Suprapubic skin (tissue), 4 donors: ENCODE measurements at regions not wholly inside any gene's neighbourhood (a gene's known extent, or its start where the extent isn't known, plus 50 kb on each side); places are given as distances from the start of the nearest gene placed in this dataset.
A peak's percentile ranks its signal among the peaks of the same experiment; 100 is the strongest.

ENCODE experiments used
- DNase-seq, 2 donors: peaks; one replicate each; pipeline ENCODE4 v3.0.0-alpha.2; 2019; ENCODE audit warnings: low spot score in 2 of 2
- H3K27ac ChIP-seq: fragments of 200-600 bp; sonication (generic); one replicate; pipeline ENCODE4 v1.5.1; 2019
- H3K27me3 ChIP-seq: fragments of 200-600 bp; sonication (generic); one replicate; pipeline ENCODE4 v1.5.1; 2019
- H3K36me3 ChIP-seq: fragments of 200-600 bp; sonication (generic); one replicate; pipeline ENCODE4 v1.5.1; 2019
- H3K4me1 ChIP-seq: fragments of 200-600 bp; sonication (generic); one replicate; pipeline ENCODE4 v1.5.1; 2019
- H3K4me3 ChIP-seq: fragments of 200-600 bp; sonication (generic); one replicate; pipeline ENCODE4 v1.5.1; 2019; ENCODE audit warnings: mild to moderate bottlenecking
- H3K9me3 ChIP-seq: fragments of 200-600 bp; sonication (generic); one replicate; pipeline ENCODE4 v1.5.1; 2019
- CTCF ChIP-seq, 2 donors: fragments of 200-600 bp in 1 of 2; fragments of 450-650 bp in 1 of 2; sonication (generic) in 1 of 2; IDR thresholded peaks; one replicate each; pipeline ENCODE4 v1.5.1; 2016 to 2019; ENCODE audit warnings: antibody characterized with exemption in 2 of 2, mild to moderate bottlenecking in 1 of 2, moderate library complexity in 1 of 2
- EP300 ChIP-seq: sonication (generic); formaldehyde crosslinking; IDR thresholded peaks from one replicate; pipeline ENCODE4 v1.6.1; 2017; ENCODE audit warnings: antibody characterized with exemption
- POLR2A ChIP-seq, 2 donors: fragments of 450-650 bp; IDR thresholded peaks; one replicate each; pipeline ENCODE4 v1.6.1; 2017; ENCODE audit warnings: antibody characterized with exemption in 2 of 2, mild to moderate bottlenecking in 2 of 2, moderate library complexity in 2 of 2
- POLR2AphosphoS5 ChIP-seq, 3 donors: sonication (generic); formaldehyde crosslinking; IDR thresholded peaks; one replicate each; pipeline ENCODE4 v1.6.1; 2017; ENCODE audit warnings: antibody characterized with exemption in 3 of 3
- WGBS: methylation state at CpG from one replicate; pipeline ENCODE4 v1.1.5; 2018; 5-methylcytosine and 5-hydroxymethylcytosine counted together

GRCh38 chr22:23522623-23523251 is 57.4 kb downstream of the IGLL1 start:
- peak overlapping the region; percentile 56 for H3K4me3 ChIP-seq
- 29% methylated on average over 27 of the region's 38 CpGs for WGBS
- no peaks in the 10 kb centered on the region for H3K36me3 ChIP-seq
- no peaks in the 10 kb centered on the region for H3K9me3 ChIP-seq
- H3K27ac ChIP-seq, result peak overlapping the region; percentile 93
- TF ChIP-seq POLR2AphosphoS5 (IDR thresholded peaks at IDR 0.05) (no peak), POLR2A (IDR thresholded peaks at IDR 0.05) (no peak), EP300 (no peak), CTCF (IDR thresholded peaks at IDR 0.05) (no peak)
- DNase-seq, result no peak
- H3K27me3 ChIP-seq, result no peaks in the 10 kb centered on the region
- peaks cover 40% of the 10 kb centered on the region for H3K4me1 ChIP-seq

DNA sequence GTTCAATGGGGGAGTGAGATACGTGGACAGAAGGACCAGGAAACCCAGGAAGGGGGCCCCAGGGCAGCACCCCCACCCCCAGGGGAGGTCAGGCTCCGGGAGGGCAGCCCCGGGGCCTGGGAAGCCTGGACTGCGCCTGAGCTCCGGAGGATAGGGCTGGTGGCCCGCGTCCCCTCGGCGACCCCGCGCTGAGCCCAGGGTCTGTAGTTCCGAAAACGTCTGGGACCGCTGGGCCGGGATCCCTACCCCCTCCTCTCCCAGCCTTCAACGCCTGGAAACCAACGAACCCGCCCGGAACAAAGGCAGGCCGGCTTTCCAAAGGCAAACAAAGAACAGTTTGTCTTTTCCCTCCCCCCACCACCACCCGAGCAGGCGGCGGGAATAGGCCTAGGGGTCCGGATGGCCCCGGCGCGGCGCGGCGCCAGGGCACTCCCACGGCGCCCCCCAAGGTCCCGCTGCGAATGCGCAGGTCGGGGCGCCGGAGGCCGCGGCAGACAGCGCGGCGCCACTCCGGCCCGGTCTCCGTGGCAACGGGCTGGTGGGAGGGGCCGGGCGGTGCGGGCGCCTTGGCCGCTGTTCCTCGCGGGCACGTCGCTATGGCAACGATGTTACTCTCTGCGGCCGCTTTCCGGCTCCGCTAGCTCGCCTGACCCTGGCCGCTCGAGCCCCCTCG is 58.5 kb downstream of the IGLL1 start:
- DNase-seq, result peak; percentile 91
- Histone ChIP-seq H3K27me3 (no peaks in the 10 kb centered on the region), H3K36me3 (no peaks in the 10 kb centered on the region), H3K4me3 (peak overlapping the region; percentile 56), H3K27ac (peak overlapping the region; percentile 93), H3K9me3 (no peaks in the 10 kb centered on the region), H3K4me1 (peaks cover 38% of the 10 kb centered on the region)
- under 1% methylated on average over 21 of the region's 65 CpGs for WGBS
- TF ChIP-seq POLR2A (IDR thresholded peaks at IDR 0.05) (peak in 1 of 2 donors; percentile 23), CTCF (IDR thresholded peaks at IDR 0.05) (no peak), EP300 (no peak), POLR2AphosphoS5 (IDR thresholded peaks at IDR 0.05) (no peak)

- no peaks in the 10 kb centered on the region for H3K36me3 ChIP-seq
- TF ChIP-seq CTCF (IDR thresholded peaks at IDR 0.05) (no peak), POLR2A (IDR thresholded peaks at IDR 0.05) (no peak), POLR2AphosphoS5 (IDR thresholded peaks at IDR 0.05) (no peak), EP300 (no peak)
- WGBS, result 50% methylated on average over 28 of the region's 28 CpGs
- no peak for DNase-seq
- H3K27me3 ChIP-seq, result no peaks in the 10 kb centered on the region
- H3K9me3 ChIP-seq, result no peaks in the 10 kb centered on the region
- H3K27ac ChIP-seq, result peak overlapping the region; percentile 93
- H3K4me1 ChIP-seq, result peaks cover 34% of the 10 kb centered on the region
- H3K4me3 ChIP-seq, result peak overlapping the region; percentile 56
Observed at GRCh38 chr22:23520863-23521440, 59.1 kb downstream of the IGLL1 start.

DNA sequence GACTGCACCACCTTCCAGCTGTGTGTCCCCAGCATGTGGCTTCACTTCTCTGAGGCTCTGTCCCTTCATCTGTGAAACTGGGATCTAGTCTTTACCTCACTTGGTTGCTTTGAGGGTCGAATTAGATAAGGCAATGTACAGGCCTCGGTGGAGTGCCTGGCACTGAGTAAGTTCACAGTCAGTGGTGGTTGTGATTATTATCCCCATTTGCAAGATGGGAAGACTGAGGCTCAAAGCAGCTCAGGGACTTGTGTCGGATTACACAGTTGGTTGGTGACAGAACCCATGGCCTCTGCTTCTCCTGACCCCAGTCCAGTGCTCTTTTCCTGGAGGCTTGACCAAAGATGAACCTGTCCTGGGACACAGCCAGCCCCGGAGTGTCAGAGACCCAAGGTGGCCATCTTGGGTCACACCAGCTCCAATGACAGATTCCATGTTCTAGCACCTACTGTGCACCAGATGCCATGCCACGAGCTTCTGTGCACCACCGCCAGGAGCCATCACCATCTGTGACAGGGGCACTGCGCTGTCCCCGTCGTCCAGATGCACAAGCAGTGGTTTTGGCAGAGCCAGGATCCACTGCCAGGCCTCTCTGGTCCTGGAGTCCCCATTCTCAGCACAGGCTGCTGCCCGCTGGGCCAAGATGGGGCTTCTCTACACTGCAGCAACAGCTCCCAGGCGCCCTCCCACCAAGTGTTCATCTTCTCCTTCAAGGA is 60.5 kb downstream of the IGLL1 start:
- Histone ChIP-seq H3K9me3 (no peaks in the 10 kb centered on the region), H3K4me1 (peaks cover 34% of the 10 kb centered on the region), H3K27ac (no peak overlapping the region), H3K27me3 (no peaks in the 10 kb centered on the region), H3K4me3 (no peak overlapping the region), H3K36me3 (no peaks in the 10 kb centered on the region)
- DNase-seq, result no peak
- 92% methylated on average over 5 of the region's 11 CpGs for WGBS
- TF ChIP-seq POLR2A (IDR thresholded peaks at IDR 0.05) (no peak), CTCF (IDR thresholded peaks at IDR 0.05) (no peak), POLR2AphosphoS5 (IDR thresholded peaks at IDR 0.05) (no peak), EP300 (no peak)
